Lower leg skin (tissue), 3 donors: ENCODE measurements at regions not wholly inside any gene's neighbourhood (a gene's known extent, or its start where the extent isn't known, plus 50 kb on each side); places are given as distances from the start of the nearest gene placed in this dataset.

ENCODE experiments used
- CTCF ChIP-seq, 3 donors: fragments of 450-650 bp; IDR thresholded peaks; one replicate each; pipeline ENCODE4 v1.5.1; 2016; ENCODE audit warnings: antibody characterized with exemption in 3 of 3, mild to moderate bottlenecking in 3 of 3, moderate library complexity in 2 of 3
- POLR2A ChIP-seq, 2 donors: fragments of 450-650 bp; IDR thresholded peaks; one replicate each; pipeline ENCODE4 v1.6.1; 2016 to 2017; ENCODE audit warnings: antibody characterized with exemption in 2 of 2, mild to moderate bottlenecking in 1 of 2, moderate library complexity in 1 of 2

GRCh38 chr18:57954935-57955334 is 89.1 kb upstream of the NEDD4L start:
- TF ChIP-seq CTCF (IDR thresholded peaks at IDR 0.05) (no peak), POLR2A (IDR thresholded peaks at IDR 0.05) (no peak)
